ENCODE measurements at regions not wholly inside any gene's neighbourhood (a gene's known extent, or its start where the extent isn't known, plus 50 kb on each side); places are given as distances from the start of the nearest gene placed in this dataset.
"Not testable (repeated sequence)": the region's sequence is repeated elsewhere in the genome, so short reads cannot be mapped to it uniquely, and the experiment has no call there.

- Mint-ChIP-seq H3K27me3 (ENCODE audit: low read depth) (no peaks in the 10 kb centered on the region), H3K4me3 (no peak overlapping the region), H3K27ac (ENCODE audit: unreplicated experiment) (no peak overlapping the region), H3K9me3 (peaks cover 5% of the 10 kb centered on the region), H3K36me3 (ENCODE audit: low read depth) (no peaks in the 10 kb centered on the region), H3K4me1 (no peaks in the 10 kb centered on the region)
- DNase-seq (ENCODE audit: low read depth, low spot score), result no peak
- TF ChIP-seq CTCF (conservative IDR thresholded peaks at IDR 0.05), result no peak
Observed at GRCh38 chr2:222000326-222000725, 298.5 kb downstream of the PAX3 start.

- Mint-ChIP-seq H3K36me3 (ENCODE audit: low read depth) (no peaks in the 10 kb centered on the region), H3K27me3 (ENCODE audit: low read depth) (no peaks in the 10 kb centered on the region), H3K4me1 (no peaks in the 10 kb centered on the region), H3K9me3 (peaks cover 8% of the 10 kb centered on the region), H3K27ac (ENCODE audit: unreplicated experiment) (no peak overlapping the region), H3K4me3 (no peak overlapping the region)
- TF ChIP-seq CTCF (conservative IDR thresholded peaks at IDR 0.05), result no peak
- no peak for DNase-seq (ENCODE audit: low read depth, low spot score)
Observed at GRCh38 chr2:221999717-222000116, 299.1 kb downstream of the PAX3 start.

GRCh38 chr2:221999166-221999565 lies 299.6 kb downstream of the PAX3 start:
- Mint-ChIP-seq H3K9me3 (peaks cover 8% of the 10 kb centered on the region), H3K36me3 (ENCODE audit: low read depth) (no peaks in the 10 kb centered on the region), H3K27ac (ENCODE audit: unreplicated experiment) (no peak overlapping the region), H3K27me3 (ENCODE audit: low read depth) (no peaks in the 10 kb centered on the region), H3K4me3 (no peak overlapping the region), H3K4me1 (no peaks in the 10 kb centered on the region)
- no peak for TF ChIP-seq CTCF (conservative IDR thresholded peaks at IDR 0.05)
- DNase-seq (ENCODE audit: low read depth, low spot score), result no peak

- no peak for DNase-seq (ENCODE audit: low read depth, low spot score)
- Mint-ChIP-seq H3K4me1 (peaks cover 13% of the 10 kb centered on the region), H3K9me3 (peaks cover 8% of the 10 kb centered on the region), H3K36me3 (ENCODE audit: low read depth) (no peaks in the 10 kb centered on the region), H3K27ac (ENCODE audit: unreplicated experiment) (no peak overlapping the region), H3K4me3 (no peak overlapping the region), H3K27me3 (ENCODE audit: low read depth) (no peaks in the 10 kb centered on the region)
- TF ChIP-seq CTCF (conservative IDR thresholded peaks at IDR 0.05), result no peak
Observed at GRCh38 chr2:221997683-221998082, 301.1 kb downstream of the PAX3 start.

- Mint-ChIP-seq H3K4me1 (peaks cover 13% of the 10 kb centered on the region), H3K4me3 (no peak overlapping the region), H3K27ac (ENCODE audit: unreplicated experiment) (no peak overlapping the region), H3K27me3 (ENCODE audit: low read depth) (no peaks in the 10 kb centered on the region), H3K9me3 (peaks cover 8% of the 10 kb centered on the region), H3K36me3 (ENCODE audit: low read depth) (no peaks in the 10 kb centered on the region)
- no peak for TF ChIP-seq CTCF (conservative IDR thresholded peaks at IDR 0.05)
- DNase-seq (ENCODE audit: low read depth, low spot score), result no peak
Observed at GRCh38 chr2:221997100-221997499, 301.7 kb downstream of the PAX3 start.

GRCh38 chr2:221994926-221995325 lies 303.9 kb downstream of the PAX3 start:
- no peaks in the 10 kb centered on the region for H3K27me3 Mint-ChIP-seq (ENCODE audit: low read depth)
- H3K9me3 Mint-ChIP-seq, result peaks cover 8% of the 10 kb centered on the region
- TF ChIP-seq CTCF (conservative IDR thresholded peaks at IDR 0.05), result no peak
- H3K4me3 Mint-ChIP-seq, result no peak overlapping the region
- no peak for DNase-seq (ENCODE audit: low read depth, low spot score)
- H3K36me3 Mint-ChIP-seq (ENCODE audit: low read depth), result no peaks in the 10 kb centered on the region
- H3K27ac Mint-ChIP-seq (ENCODE audit: unreplicated experiment), result no peak overlapping the region
- peaks cover 13% of the 10 kb centered on the region for H3K4me1 Mint-ChIP-seq

GRCh38 chr2:221984376-221984775 lies 314.4 kb downstream of the PAX3 start:
- H3K36me3 Mint-ChIP-seq (ENCODE audit: low read depth); H3K27me3 Mint-ChIP-seq (ENCODE audit: low read depth); DNase-seq (ENCODE audit: low read depth, low spot score); H3K9me3 Mint-ChIP-seq: not testable (repeated sequence)
- Mint-ChIP-seq H3K27ac (ENCODE audit: unreplicated experiment) (peak overlapping the region; percentile 68), H3K4me3 (peak overlapping the region; percentile 24), H3K4me1 (peaks cover 41% of the 10 kb centered on the region)
